ENCODE measurements at regions not wholly inside any gene's neighbourhood (a gene's known extent, or its start where the extent isn't known, plus 50 kb on each side); places are given as distances from the start of the nearest gene placed in this dataset.

- no peak for TF ChIP-seq CTCF (conservative IDR thresholded peaks at IDR 0.05)
- no peak for TF ChIP-seq ZFX (IDR thresholded peaks at IDR 0.05)
Observed at GRCh38 chr3:83039422-83039821, 1278.0 kb upstream of the GBE1 start.
